ENCODE measurements at regions not wholly inside any gene's neighbourhood (a gene's known extent, or its start where the extent isn't known, plus 50 kb on each side); places are given as distances from the start of the nearest gene placed in this dataset.

- DNase-seq (ENCODE audit: low read depth, low spot score): no peak
- no peaks in the 10 kb centered on the region for H3K36me3 ChIP-seq (ENCODE audit: insufficient read depth, insufficient read length, low read length)
- H3K4me1 ChIP-seq (ENCODE audit: insufficient read depth, insufficient read length): no peaks in the 10 kb centered on the region
- H3K4me3 ChIP-seq (ENCODE audit: insufficient read length, low read depth): no peak overlapping the region
- no peak overlapping the region for H3K9ac ChIP-seq (ENCODE audit: insufficient read length, low read depth)
- no peaks in the 10 kb centered on the region for H3K27me3 ChIP-seq (ENCODE audit: insufficient read depth, insufficient read length)
- H3K9me3 ChIP-seq (ENCODE audit: insufficient read depth, low read length): no peaks in the 10 kb centered on the region
- TF ChIP-seq ZNF274 (IDR thresholded peaks at IDR 0.05; ENCODE audit: low read depth, low read length): no peak
- TF ChIP-seq YY1 (IDR thresholded peaks at IDR 0.05; ENCODE audit: insufficient read depth, insufficient read length): no peak
- TF ChIP-seq SUZ12 (IDR thresholded peaks at IDR 0.05; ENCODE audit: extremely low read depth, insufficient read depth, insufficient read length): no peak
These were observed 111.1 kb downstream of the OAT start for GRCh38 chr10:124307591-124307990.

DNA sequence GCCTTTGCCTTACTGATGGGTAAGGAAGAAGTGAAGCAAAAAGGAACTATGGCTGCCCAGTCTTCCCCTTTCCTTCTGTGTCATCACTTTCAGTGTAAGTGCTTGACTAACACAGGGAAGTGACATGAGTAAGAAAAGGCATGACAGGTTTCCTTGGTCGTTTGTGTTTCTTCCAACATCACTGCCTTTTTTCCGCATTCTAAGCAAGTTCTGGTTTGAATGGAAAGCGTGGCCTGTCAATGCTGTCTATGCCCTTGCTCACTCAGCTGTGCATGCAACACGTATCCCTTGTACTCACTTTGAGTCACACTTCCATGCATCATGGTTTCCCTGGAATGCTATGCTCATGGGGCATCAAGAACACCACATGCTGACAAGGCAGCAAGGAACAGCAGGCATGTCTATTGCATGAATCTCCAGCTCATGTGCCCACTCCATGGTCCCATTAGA lies 111.8 kb downstream of the OAT start:
- no peaks in the 10 kb centered on the region for H3K27me3 ChIP-seq (ENCODE audit: insufficient read depth, insufficient read length)
- no peak overlapping the region for H3K4me3 ChIP-seq (ENCODE audit: insufficient read length, low read depth)
- H3K36me3 ChIP-seq (ENCODE audit: insufficient read depth, insufficient read length, low read length): no peaks in the 10 kb centered on the region
- no peaks in the 10 kb centered on the region for H3K4me1 ChIP-seq (ENCODE audit: insufficient read depth, insufficient read length)
- no peaks in the 10 kb centered on the region for H3K9me3 ChIP-seq (ENCODE audit: insufficient read depth, low read length)
- no peak overlapping the region for H3K9ac ChIP-seq (ENCODE audit: insufficient read length, low read depth)
- TF ChIP-seq SUZ12 (IDR thresholded peaks at IDR 0.05; ENCODE audit: extremely low read depth, insufficient read depth, insufficient read length) (no peak), ZNF274 (IDR thresholded peaks at IDR 0.05; ENCODE audit: low read depth, low read length) (no peak), YY1 (IDR thresholded peaks at IDR 0.05; ENCODE audit: insufficient read depth, insufficient read length) (no peak)
- DNase-seq (ENCODE audit: low read depth, low spot score): no peak

DNA sequence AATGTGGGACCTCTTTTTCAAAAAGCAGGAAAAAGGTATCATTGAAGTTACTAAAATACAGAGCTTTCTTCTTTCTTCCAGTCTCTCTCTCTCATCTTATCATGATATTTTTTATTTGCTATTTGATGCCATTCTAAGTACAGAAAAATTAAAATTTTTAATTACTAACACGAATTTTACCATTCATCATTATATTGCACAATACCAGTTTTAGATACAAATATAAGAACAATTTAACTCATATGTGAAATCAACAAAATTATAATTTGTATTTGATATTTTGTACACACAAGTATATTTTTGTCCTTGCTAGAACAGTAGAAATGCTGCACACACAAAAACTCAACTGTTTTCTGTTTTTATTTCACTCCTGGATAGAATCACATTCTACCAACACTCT lies 112.2 kb downstream of the OAT start:
- Histone ChIP-seq H3K27me3 (ENCODE audit: insufficient read depth, insufficient read length) (no peaks in the 10 kb centered on the region), H3K4me1 (ENCODE audit: insufficient read depth, insufficient read length) (no peaks in the 10 kb centered on the region), H3K4me3 (ENCODE audit: insufficient read length, low read depth) (no peak overlapping the region), H3K36me3 (ENCODE audit: insufficient read depth, insufficient read length, low read length) (no peaks in the 10 kb centered on the region), H3K9me3 (ENCODE audit: insufficient read depth, low read length) (peaks cover 4% of the 10 kb centered on the region; the same call in 1 of the 2 replicates), H3K9ac (ENCODE audit: insufficient read length, low read depth) (no peak overlapping the region)
- DNase-seq (ENCODE audit: low read depth, low spot score): no peak
- TF ChIP-seq YY1 (IDR thresholded peaks at IDR 0.05; ENCODE audit: insufficient read depth, insufficient read length): no peak
- no peak for TF ChIP-seq SUZ12 (IDR thresholded peaks at IDR 0.05; ENCODE audit: extremely low read depth, insufficient read depth, insufficient read length)
- no peak for TF ChIP-seq ZNF274 (IDR thresholded peaks at IDR 0.05; ENCODE audit: low read depth, low read length)

DNA sequence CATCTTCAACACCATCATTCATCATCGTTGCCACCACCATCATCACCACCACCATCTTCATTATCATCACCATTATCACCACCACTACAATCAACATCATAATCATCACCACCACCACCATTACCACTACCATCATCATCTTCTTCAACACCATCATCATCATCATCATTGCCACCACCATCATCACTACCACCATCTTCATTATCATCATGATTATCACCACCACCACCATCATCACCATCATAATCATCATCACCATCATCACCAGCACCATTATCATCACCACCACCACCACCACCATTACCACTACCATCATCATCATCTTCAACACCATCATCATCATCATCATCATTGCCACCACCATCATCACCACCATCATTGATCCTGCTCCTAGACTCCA lies 112.7 kb downstream of the OAT start:
- no peak for DNase-seq (ENCODE audit: low read depth, low spot score)
- H3K36me3 ChIP-seq (ENCODE audit: insufficient read depth, insufficient read length, low read length): no peaks in the 10 kb centered on the region
- H3K4me3 ChIP-seq (ENCODE audit: insufficient read length, low read depth): no peak overlapping the region
- H3K4me1 ChIP-seq (ENCODE audit: insufficient read depth, insufficient read length): no peaks in the 10 kb centered on the region
- no peaks in the 10 kb centered on the region for H3K27me3 ChIP-seq (ENCODE audit: insufficient read depth, insufficient read length)
- TF ChIP-seq YY1 (IDR thresholded peaks at IDR 0.05; ENCODE audit: insufficient read depth, insufficient read length) (no peak), ZNF274 (IDR thresholded peaks at IDR 0.05; ENCODE audit: low read depth, low read length) (no peak), SUZ12 (IDR thresholded peaks at IDR 0.05; ENCODE audit: extremely low read depth, insufficient read depth, insufficient read length) (no peak)
- H3K9me3 ChIP-seq (ENCODE audit: insufficient read depth, low read length): peaks cover 9% of the 10 kb centered on the region
- H3K9ac ChIP-seq (ENCODE audit: insufficient read length, low read depth): no peak overlapping the region

GRCh38 chr10:124305131-124305530 lies 113.6 kb downstream of the OAT start:
- DNase-seq (ENCODE audit: low read depth, low spot score): no peak
- Histone ChIP-seq H3K9ac (ENCODE audit: insufficient read length, low read depth) (no peak overlapping the region), H3K36me3 (ENCODE audit: insufficient read depth, insufficient read length, low read length) (no peaks in the 10 kb centered on the region), H3K4me3 (ENCODE audit: insufficient read length, low read depth) (no peak overlapping the region), H3K9me3 (ENCODE audit: insufficient read depth, low read length) (peaks cover 18% of the 10 kb centered on the region), H3K27me3 (ENCODE audit: insufficient read depth, insufficient read length) (no peaks in the 10 kb centered on the region), H3K4me1 (ENCODE audit: insufficient read depth, insufficient read length) (no peaks in the 10 kb centered on the region)
- no peak for TF ChIP-seq YY1 (IDR thresholded peaks at IDR 0.05; ENCODE audit: insufficient read depth, insufficient read length)
- no peak for TF ChIP-seq ZNF274 (IDR thresholded peaks at IDR 0.05; ENCODE audit: low read depth, low read length)

DNA sequence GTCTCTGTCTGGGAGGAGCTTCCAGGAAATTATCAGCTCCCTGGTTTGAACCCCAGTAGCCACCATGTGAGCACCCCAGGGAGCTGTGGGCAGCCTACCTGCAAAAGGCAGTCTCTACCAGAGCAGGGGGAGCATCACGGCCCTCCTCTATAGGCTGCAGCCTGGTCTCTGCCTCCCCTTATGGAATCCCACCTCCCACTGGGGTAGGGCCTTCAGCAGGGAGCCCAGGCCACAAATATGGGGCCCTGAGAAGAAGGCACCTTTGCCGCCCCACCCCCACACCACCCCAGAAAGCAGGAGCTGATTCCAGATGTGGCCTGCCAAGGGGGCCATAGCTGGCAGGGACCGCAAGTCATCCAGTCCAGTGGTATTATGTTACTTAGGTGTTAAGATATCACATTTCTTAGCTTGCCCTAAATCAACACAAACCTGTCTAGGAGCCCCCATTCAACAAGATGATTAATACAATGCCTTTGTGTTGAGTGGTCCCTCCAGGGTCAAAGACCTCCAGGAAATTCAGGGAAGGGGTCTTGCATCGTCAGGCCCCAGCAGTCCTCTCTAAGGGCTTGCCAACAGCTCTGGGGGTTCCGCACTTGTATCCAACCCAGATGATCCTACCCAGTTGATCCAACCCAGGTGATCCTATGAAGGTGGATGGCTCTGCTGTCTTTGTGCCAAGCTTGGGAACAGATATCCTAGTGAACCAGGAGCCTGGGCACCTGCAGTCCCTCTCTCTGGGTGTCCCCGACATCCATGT lies 114.9 kb downstream of the OAT start:
- H3K36me3 ChIP-seq (ENCODE audit: insufficient read depth, insufficient read length, low read length): no peaks in the 10 kb centered on the region
- no peak overlapping the region for H3K9ac ChIP-seq (ENCODE audit: insufficient read length, low read depth)
- peaks cover 24% of the 10 kb centered on the region for H3K9me3 ChIP-seq (ENCODE audit: insufficient read depth, low read length)
- TF ChIP-seq ZNF274 (IDR thresholded peaks at IDR 0.05; ENCODE audit: low read depth, low read length) (no peak), YY1 (IDR thresholded peaks at IDR 0.05; ENCODE audit: insufficient read depth, insufficient read length) (no peak), SUZ12 (IDR thresholded peaks at IDR 0.05; ENCODE audit: extremely low read depth, insufficient read depth, insufficient read length) (no peak)
- no peaks in the 10 kb centered on the region for H3K27me3 ChIP-seq (ENCODE audit: insufficient read depth, insufficient read length)
- no peaks in the 10 kb centered on the region for H3K4me1 ChIP-seq (ENCODE audit: insufficient read depth, insufficient read length)
- H3K4me3 ChIP-seq (ENCODE audit: insufficient read length, low read depth): no peak overlapping the region
- no peak for DNase-seq (ENCODE audit: low read depth, low spot score)

GRCh38 chr10:124302951-124303505 lies 115.7 kb downstream of the OAT start:
- no peak overlapping the region for H3K9ac ChIP-seq (ENCODE audit: insufficient read length, low read depth)
- TF ChIP-seq SUZ12 (IDR thresholded peaks at IDR 0.05; ENCODE audit: extremely low read depth, insufficient read depth, insufficient read length): no peak
- TF ChIP-seq ZNF274 (IDR thresholded peaks at IDR 0.05; ENCODE audit: low read depth, low read length): no peak
- no peak for TF ChIP-seq YY1 (IDR thresholded peaks at IDR 0.05; ENCODE audit: insufficient read depth, insufficient read length)
- H3K4me3 ChIP-seq (ENCODE audit: insufficient read length, low read depth): no peak overlapping the region
- peaks cover 24% of the 10 kb centered on the region for H3K9me3 ChIP-seq (ENCODE audit: insufficient read depth, low read length)
- no peaks in the 10 kb centered on the region for H3K27me3 ChIP-seq (ENCODE audit: insufficient read depth, insufficient read length)
- no peaks in the 10 kb centered on the region for H3K36me3 ChIP-seq (ENCODE audit: insufficient read depth, insufficient read length, low read length)
- no peaks in the 10 kb centered on the region for H3K4me1 ChIP-seq (ENCODE audit: insufficient read depth, insufficient read length)
- DNase-seq (ENCODE audit: low read depth, low spot score): no peak

Measured in NT2/D1 (cell line).